GM18868 (cell line): ENCODE measurements at regions not wholly inside any gene's neighbourhood (a gene's known extent, or its start where the extent isn't known, plus 50 kb on each side); places are given as distances from the start of the nearest gene placed in this dataset.

Experiments used
- ATAC-seq: cut with Tn5 transposase; IDR thresholded peaks from one replicate; pipeline ENCODE4 v1.9.1; 2021; ENCODE audit warnings: mild to moderate bottlenecking, moderate library complexity; ENCODE audit not compliant: unreplicated experiment

GRCh38 chr9:1907465-1907864 lies 107.7 kb upstream of the SMARCA2 start:
- ATAC-seq, result no peak

DNA sequence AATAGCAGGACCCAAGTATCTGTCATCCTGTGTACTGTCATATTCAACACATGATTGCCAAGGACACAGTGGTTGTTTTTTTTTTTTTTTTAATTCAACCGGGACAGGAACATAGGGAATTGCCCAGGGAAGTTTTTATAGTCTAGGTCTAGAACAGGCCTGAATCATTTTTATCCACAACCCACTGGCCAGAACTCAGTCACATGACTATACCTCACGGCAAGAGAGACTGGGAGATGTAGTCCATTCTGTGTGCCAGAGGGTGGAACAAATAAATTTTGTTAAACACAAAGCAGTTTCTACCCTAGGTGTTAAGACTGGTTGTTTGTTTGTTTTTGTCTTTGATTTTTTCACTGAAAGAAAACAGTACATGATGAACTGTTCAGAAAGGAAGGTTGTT lies 105.8 kb upstream of the SMARCA2 start:
- peak; percentile 45 for ATAC-seq

GRCh38 chr9:1910269-1910811 lies 104.8 kb upstream of the SMARCA2 start:
- ATAC-seq, result no peak

GRCh38 chr9:1913631-1914330 lies 101.4 kb upstream of the SMARCA2 start:
- ATAC-seq, result no peak

- no peak for ATAC-seq
Measured at GRCh38 chr9:1916095-1916494, 99.1 kb upstream of the SMARCA2 start.

GRCh38 chr9:1916655-1917054 lies 98.5 kb upstream of the SMARCA2 start:
- ATAC-seq, result no peak

GRCh38 chr9:1917396-1917935 lies 97.7 kb upstream of the SMARCA2 start:
- ATAC-seq, result no peak

GRCh38 chr9:1918108-1918507 lies 97.0 kb upstream of the SMARCA2 start:
- no peak for ATAC-seq

DNA sequence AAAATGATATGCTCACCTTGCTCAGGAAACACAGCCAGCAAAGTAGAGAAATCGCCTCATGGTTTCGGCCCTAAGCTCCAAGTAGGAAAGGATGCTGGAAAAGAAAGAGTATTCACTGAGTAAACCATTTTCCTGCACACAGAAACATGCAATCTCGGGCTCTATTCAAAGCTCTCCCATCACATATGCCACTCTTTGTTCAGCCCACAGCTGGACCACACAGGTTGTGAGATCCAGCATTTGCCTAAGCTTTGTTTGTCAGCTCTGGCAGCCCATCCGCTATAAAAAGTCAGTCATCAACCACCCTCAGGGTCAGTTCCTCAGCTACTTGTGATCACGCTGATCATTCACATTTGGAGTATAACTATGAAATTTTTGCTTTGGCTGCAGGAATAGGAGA lies 96.5 kb upstream of the SMARCA2 start:
- ATAC-seq, result no peak

- no peak for ATAC-seq
Measured at GRCh38 chr9:1919229-1919628, 95.9 kb upstream of the SMARCA2 start.

GRCh38 chr9:1920386-1920785 lies 94.8 kb upstream of the SMARCA2 start:
- no peak for ATAC-seq

- ATAC-seq, result no peak
Measured at GRCh38 chr9:1922026-1922425, 93.1 kb upstream of the SMARCA2 start.

- ATAC-seq, result no peak
Measured at GRCh38 chr9:1927546-1927945, 87.6 kb upstream of the SMARCA2 start.

DNA sequence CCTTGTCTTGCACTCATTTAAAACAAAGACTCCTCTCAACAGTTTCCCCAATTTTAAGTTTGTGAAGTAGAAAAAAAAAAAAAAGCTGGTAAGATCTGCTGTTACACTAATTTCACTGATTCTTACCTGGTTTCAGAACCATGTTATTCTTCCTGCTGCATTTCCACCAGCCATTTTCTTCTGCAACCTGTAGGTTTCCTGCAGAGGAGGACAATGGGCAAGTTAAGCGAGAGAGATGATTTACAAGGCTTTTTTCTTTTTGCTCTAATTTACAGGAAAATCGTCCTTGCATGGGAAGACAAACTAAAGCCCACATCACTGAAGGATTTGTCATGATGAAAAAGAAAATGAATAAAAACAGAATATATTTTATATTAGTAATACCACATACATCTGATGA lies 86.0 kb upstream of the SMARCA2 start:
- no peak for ATAC-seq

DNA sequence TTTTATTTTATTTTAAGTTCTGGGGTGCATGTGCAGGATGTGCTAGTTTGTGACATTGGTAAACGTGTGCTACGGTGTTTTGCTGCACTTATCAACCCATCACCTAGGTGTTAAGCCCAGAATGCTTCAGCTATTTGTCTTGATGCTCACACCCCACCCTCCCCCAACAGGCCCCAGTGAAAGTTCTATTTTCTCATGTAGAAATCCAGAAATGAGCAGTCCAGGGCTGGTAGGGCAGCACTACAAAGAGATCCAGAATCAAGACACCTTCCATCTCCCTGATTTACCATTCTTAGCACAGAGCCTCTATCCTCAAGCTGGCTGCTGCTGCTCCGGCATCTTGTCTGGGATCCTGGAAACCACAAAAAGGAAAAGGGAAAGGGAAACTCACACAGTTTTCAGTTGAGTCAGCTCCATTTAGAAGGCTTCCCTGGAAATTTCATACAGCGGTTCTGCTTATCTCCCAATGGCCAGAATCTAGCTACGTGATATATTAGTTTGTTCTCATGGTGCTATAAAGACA lies 85.4 kb upstream of the SMARCA2 start:
- ATAC-seq, result peak; percentile 73

DNA sequence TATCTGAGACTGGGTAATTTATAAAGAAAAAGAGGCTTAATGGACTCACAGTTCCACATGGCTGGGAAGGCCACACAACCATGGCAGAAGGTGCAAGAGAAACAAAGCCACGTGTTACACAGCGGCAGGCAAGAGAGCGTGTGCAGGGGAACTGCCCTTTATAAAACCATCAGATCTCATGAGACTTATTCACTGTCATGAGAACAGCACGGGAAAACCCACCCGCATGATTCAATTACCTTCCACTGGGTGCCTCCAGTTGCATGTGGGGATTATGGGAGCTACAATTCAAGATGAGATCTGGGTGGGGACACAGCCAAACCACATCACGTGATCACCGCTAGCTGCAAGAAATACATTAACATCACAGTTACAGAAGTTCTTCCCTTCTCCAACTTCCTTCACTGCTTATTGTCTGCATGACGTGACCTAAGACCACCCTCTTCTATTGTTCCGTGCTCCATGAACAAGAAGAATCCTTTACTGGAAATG lies 84.9 kb upstream of the SMARCA2 start:
- ATAC-seq, result peak; percentile 76

- peak; percentile 23 for ATAC-seq
Measured at GRCh38 chr9:1938135-1938534, 77.0 kb upstream of the SMARCA2 start.

- peak; percentile 80 for ATAC-seq
Measured at GRCh38 chr9:1938675-1939170, 76.4 kb upstream of the SMARCA2 start.

- ATAC-seq, result no peak
Measured at GRCh38 chr9:1939466-1939865, 75.7 kb upstream of the SMARCA2 start.

DNA sequence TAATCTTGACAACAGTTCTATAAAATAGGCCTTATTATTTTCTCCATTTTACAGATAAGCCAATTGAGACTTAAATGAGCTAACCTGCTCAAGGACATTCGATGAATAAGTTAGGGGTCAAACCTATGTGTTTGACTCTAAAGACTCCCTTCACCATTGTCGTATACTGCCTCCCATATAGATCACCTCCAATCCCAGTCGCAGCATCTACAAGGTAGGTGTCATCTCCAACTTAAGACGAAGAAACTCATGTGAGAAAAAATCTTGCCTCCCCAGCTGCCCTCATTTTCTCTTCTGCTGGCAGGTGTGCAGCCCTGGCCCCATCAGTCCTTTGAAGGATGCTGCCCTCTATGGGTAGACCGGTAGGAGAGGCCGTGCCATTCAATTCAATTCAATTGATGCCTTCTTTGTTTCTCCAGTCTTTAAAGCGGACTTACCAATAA lies 75.2 kb upstream of the SMARCA2 start:
- peak; percentile 66 for ATAC-seq

DNA sequence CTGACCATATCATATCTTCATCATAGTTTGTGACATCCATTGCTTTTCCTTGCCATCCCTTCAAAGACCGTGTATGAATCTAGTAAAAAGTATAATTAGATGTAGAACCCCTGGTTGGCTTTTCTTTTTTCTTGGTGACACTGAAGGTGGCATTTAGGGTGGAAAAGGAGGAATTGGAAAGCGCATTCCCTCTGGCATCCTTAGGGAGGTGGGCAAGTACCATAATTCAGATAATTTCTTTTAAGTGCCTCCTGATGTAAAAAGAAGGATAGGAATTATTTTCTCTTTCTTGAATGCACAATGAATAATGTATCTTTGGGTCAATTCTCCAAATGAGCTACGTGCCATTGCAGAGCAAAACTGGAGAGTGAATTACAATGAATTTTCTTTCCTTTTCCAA lies 73.2 kb upstream of the SMARCA2 start:
- no peak for ATAC-seq
